Activated naive CD8-positive, alpha-beta T cell treated with anti-CD3 and anti-CD28 coated beads, Interleukin-2, amount 50 U/mL, for 16 hours (primary cell): ENCODE measurements at regions not wholly inside any gene's neighbourhood (a gene's known extent, or its start where the extent isn't known, plus 50 kb on each side); places are given as distances from the start of the nearest gene placed in this dataset.
"Not testable (repeated sequence)": the region's sequence is repeated elsewhere in the genome, so short reads cannot be mapped to it uniquely, and the experiment has no call there.

Experiments used
- DNase-seq: peaks from one replicate; pipeline ENCODE4 v3.0.0-alpha.2; 2020; ENCODE audit warnings: low read depth, low spot score

- DNase-seq, result no peak
These were observed 127.1 kb upstream of the GLRA1 start for GRCh38 chr5:152051499-152052454.

GRCh38 chr5:152046361-152046760 is 121.7 kb upstream of the GLRA1 start:
- no peak for DNase-seq

GRCh38 chr5:152038856-152039255 is 114.2 kb upstream of the GLRA1 start:
- DNase-seq, result not testable (repeated sequence)

GRCh38 chr5:152026328-152027024 is 101.8 kb upstream of the GLRA1 start:
- DNase-seq, result not testable (repeated sequence)

GRCh38 chr5:152016421-152016820 is 91.8 kb upstream of the GLRA1 start:
- no peak for DNase-seq

GRCh38 chr5:152007653-152008335 is 83.1 kb upstream of the GLRA1 start:
- DNase-seq, result no peak

GRCh38 chr5:152004095-152004494 is 79.4 kb upstream of the GLRA1 start:
- no peak for DNase-seq
